HG02759 (cell line): ENCODE measurements at regions not wholly inside any gene's neighbourhood (a gene's known extent, or its start where the extent isn't known, plus 50 kb on each side); places are given as distances from the start of the nearest gene placed in this dataset.
"Not testable (repeated sequence)": the region's sequence is repeated elsewhere in the genome, so short reads cannot be mapped to it uniquely, and the experiment has no call there.

ENCODE experiments used
- ATAC-seq: cut with Tn5 transposase; IDR thresholded peaks from one replicate; pipeline ENCODE4 v1.9.1; 2021; ENCODE audit warnings: mild to moderate bottlenecking, moderate library complexity; ENCODE audit not compliant: unreplicated experiment

- no peak for ATAC-seq
Observed at GRCh38 chr10:109663122-109663521, 260.2 kb downstream of the XPNPEP1 start.

GRCh38 chr10:109652612-109653011 lies 270.7 kb downstream of the XPNPEP1 start:
- ATAC-seq = not testable (repeated sequence)

GRCh38 chr10:109650228-109650627 lies 273.1 kb downstream of the XPNPEP1 start:
- ATAC-seq = no peak

GRCh38 chr10:109647627-109648026 lies 275.7 kb downstream of the XPNPEP1 start:
- no peak for ATAC-seq

GRCh38 chr10:109633846-109634245 lies 289.5 kb downstream of the XPNPEP1 start:
- no peak for ATAC-seq

- ATAC-seq = not testable (repeated sequence)
Observed at GRCh38 chr10:109633017-109633416, 290.3 kb downstream of the XPNPEP1 start.

GRCh38 chr10:109624939-109625338 lies 298.4 kb downstream of the XPNPEP1 start:
- no peak for ATAC-seq

GRCh38 chr10:109622566-109622965 lies 300.7 kb downstream of the XPNPEP1 start:
- ATAC-seq = no peak

- no peak for ATAC-seq
Observed at GRCh38 chr10:109620396-109620795, 302.9 kb downstream of the XPNPEP1 start.

GRCh38 chr10:109619914-109620313 lies 303.4 kb downstream of the XPNPEP1 start:
- no peak for ATAC-seq

GRCh38 chr10:109618748-109619147 lies 304.6 kb downstream of the XPNPEP1 start:
- ATAC-seq = no peak

- no peak for ATAC-seq
Observed at GRCh38 chr10:109618301-109618700, 305.0 kb downstream of the XPNPEP1 start.

- no peak for ATAC-seq
Observed at GRCh38 chr10:109616359-109616980, 306.8 kb downstream of the XPNPEP1 start.

GRCh38 chr10:109595356-109595755 lies 328.0 kb downstream of the XPNPEP1 start:
- ATAC-seq = not testable (repeated sequence)

- ATAC-seq = no peak
Observed at GRCh38 chr10:109593682-109594081, 329.6 kb downstream of the XPNPEP1 start.

GRCh38 chr10:109592391-109592790 lies 330.9 kb downstream of the XPNPEP1 start:
- no peak for ATAC-seq

GRCh38 chr10:109591601-109592000 lies 331.7 kb downstream of the XPNPEP1 start:
- no peak for ATAC-seq

- no peak for ATAC-seq
Observed at GRCh38 chr10:109588259-109588658, 335.1 kb downstream of the XPNPEP1 start.

GRCh38 chr10:109587366-109587765 lies 335.9 kb downstream of the XPNPEP1 start:
- no peak for ATAC-seq

GRCh38 chr10:109556399-109556798 lies 366.9 kb downstream of the XPNPEP1 start:
- ATAC-seq = no peak

GRCh38 chr10:109542050-109542603 lies 381.2 kb downstream of the XPNPEP1 start:
- ATAC-seq = not testable (repeated sequence)

- no peak for ATAC-seq
Observed at GRCh38 chr10:109534193-109534592, 389.1 kb downstream of the XPNPEP1 start.

- no peak for ATAC-seq
Observed at GRCh38 chr10:109529258-109529657, 394.1 kb downstream of the XPNPEP1 start.
